ENCODE measurements at regions not wholly inside any gene's neighbourhood (a gene's known extent, or its start where the extent isn't known, plus 50 kb on each side); places are given as distances from the start of the nearest gene placed in this dataset.
"Not testable (repeated sequence)": the region's sequence is repeated elsewhere in the genome, so short reads cannot be mapped to it uniquely, and the experiment has no call there.

DNA sequence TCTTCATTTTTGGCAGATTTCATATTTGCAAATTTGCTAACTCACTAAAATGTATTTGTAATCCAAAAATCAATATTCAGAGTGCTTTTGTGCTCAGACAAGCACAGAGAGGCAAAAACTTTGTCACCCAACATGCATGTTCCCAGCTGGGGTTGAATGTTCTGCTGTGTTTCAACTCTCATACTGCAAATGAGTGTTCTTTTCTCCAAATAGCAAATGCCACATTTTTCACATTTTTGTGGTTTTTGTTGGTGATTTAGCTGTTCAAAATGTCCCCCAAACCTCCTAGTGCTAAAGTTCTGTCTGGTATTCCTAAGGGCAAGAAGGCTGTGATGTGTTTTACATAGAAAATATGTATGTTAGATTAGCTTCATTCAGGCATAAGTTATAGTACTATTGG, 87.3 kb upstream of the PCSK5 start:
- no peak for DNase-seq

DNA sequence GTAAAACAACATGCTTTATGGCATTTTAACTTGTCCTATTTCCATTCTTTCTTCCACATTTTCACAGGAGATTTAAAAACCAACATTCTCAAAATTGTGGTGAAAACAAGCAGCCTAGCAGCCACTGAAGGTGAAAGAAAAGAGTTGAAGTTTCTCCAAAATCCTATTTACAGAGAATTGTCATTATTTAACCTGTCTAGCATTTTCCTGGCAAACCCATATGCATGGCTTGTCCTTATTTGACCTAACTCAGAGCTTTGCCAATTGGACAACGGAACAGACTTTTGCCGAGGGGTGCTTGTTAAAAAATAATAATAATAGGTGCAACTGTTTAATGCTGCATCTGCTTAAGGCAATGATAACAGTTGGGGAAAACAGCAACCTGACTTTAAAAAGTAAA, 80.4 kb upstream of the PCSK5 start:
- DNase-seq, result no peak

DNA sequence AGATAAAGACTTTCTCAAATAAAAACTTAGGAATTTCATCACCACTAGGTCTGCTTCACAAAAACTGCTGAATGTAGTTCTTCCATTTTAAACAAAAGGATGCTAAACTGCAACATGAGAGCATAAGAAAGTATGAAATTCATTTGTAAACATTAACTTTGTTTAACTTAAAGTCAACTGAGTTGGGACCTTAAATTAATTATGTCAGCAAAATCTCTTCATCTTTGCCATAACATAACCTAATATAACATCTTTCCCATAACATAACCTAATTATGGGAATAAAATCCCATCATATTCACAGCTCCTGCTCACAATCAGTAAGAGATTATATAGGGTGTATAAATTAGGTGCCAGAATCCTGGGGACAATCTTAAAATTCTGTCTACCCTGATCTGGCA, 78.8 kb upstream of the PCSK5 start:
- no peak for DNase-seq

DNA sequence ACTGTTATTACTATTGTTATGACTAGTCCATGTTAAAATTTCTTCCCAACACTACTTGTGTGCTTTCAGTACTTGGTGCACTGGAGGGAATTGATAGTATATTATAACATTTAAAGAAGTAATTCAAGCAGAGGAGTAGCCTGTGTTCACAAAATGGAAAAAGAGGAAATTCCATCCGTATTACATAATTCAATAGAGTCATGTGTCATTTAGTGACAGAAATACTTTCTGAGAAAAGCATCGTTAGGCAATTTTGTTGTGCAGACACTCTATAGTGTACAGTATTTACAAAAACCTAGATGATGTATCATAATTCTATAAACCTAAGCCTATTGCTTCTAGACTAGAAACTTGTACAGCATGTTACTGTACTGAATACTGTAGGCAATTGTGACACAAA, 78.3 kb upstream of the PCSK5 start:
- no peak for DNase-seq

DNA sequence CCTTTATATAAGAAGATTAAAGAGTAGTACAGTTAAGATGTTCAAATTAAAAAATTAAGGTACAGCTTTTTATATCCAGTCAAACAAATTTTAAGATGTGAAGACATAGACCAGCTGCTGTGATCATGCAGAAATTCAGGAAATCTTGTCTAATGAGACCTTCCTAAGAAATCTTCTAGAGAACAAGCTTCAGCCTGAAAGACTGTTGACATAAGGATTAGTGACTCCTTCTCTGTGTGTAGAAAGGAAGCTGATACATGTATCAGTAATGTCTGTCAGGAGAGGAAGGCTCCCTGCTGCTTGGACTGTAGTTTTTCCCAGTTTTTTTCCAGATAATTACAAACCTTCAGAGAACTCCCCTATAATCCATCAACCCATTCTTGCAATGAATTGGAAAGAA, 75.8 kb upstream of the PCSK5 start:
- no peak for DNase-seq

DNA sequence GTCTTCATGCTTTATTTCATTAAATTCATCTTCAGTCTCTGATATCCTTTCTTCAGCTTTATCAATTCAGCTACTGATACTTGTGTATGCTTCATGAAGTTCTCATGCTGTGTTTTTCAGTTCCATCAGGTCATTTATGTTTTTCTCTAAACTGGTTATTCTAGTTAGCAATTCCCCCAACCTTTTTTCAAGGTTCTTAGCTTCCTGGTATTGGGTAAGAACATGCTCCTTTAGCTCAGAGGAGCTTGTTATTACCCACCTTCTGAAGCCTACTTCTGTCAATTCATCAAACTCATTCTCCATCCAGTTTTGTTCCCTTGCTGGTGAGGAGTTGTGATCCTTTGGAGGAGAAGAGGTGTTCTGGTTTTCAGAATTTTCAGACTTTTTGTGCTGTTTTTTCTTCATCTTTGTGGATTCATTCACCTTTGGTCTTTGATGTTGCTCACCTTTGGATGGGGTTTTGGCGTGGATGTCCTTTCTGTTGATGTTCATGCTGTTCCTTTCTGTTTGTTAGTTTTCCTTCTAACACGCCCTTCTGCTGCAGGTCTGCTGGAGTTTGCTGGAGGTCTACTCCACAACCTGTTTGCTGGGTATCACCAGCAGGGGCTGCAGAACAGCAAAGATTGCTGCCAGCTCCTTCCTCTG, 69.9 kb upstream of the PCSK5 start:
- not testable (repeated sequence) for DNase-seq

DNA sequence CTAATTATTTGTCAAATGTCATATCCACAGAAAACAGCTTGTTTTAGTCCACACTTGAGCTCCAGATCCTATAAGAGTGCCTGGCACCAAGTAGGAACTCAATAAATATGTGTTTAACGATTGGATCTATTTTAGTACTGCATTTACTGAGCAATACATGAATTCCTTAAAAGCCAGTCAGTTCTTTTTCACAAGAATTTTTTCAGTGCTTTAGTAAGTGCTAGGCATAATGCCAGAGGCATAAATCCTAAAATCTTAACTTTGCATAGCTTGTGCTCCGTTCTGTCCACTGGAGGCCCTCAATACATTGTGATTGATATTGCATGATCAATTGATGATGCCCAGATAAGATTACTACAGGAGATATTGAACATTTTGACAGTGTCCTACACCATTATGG, 67.3 kb upstream of the PCSK5 start:
- DNase-seq, result no peak

DNA sequence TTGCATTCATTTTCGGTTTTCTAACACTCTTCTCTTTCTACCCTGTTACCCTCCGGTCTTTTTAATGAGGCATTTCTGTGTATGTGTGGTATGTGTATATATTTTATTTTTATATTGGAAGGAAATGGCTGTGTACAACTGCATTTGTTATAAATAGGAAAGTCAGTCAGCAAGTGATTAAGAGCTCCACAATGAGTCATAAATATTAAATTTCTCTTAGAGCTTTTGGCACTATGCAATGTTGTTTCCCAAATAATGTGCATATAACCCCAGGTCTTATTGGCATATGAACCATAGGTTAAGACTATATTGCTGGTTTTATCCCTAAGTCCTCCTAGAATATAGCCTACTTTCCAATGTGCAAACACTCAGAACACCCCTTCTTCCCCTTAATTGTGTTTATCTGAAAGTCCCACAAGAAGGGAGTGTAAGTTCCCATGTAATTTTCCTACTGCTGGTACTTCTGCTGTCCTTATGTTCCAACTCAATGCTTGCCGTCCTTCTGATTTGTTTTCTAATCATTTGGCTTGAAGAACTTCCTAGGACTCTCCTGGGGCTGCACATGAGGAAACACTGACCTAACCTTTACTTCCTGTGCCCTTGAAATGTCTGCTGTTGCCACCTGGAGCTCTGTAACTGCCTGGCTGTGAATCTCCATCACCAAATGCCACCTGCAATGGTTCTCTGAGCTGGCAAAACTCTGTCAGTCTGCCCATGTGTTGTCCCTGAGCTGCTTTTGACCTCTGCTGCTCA, 65.5 kb upstream of the PCSK5 start:
- no peak for DNase-seq

DNA sequence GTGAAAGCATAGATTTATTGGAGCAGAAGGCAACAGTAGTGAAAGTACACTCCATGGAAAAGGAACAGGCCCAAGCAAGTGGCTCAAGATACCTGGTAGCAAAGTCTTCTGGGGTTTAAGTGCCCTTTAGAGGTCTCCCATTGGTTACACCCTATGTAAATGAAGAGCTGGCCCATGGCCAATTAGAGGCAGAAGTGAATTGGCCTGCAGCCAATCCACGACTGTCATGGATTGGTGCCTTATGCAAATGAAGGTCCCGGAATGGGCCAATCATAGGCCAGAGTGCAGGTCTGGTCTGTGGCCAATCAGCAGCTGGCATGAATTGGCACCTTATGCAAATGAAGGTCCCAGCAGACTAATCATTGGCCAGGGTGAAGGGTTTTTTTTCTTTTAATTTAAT, 64.2 kb upstream of the PCSK5 start:
- DNase-seq, result no peak

DNA sequence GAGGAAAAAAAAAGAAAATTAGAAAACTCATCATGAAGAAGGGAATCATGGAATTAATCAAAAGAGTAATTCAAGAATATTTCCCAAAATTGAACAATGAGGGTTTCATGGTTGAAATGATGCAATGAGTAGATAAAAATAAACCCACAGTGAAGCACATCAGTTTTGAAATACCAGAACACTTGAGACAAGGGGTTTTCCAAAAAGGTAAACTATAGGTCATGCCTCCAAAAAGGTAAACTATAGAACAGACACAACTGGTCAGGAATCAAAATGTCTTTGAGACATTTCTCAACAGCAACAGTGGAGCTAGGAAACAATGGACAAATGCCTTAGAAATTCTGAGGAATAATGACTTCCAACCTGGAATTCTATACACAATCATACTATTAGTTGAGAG, 60.2 kb upstream of the PCSK5 start:
- DNase-seq, result no peak

DNA sequence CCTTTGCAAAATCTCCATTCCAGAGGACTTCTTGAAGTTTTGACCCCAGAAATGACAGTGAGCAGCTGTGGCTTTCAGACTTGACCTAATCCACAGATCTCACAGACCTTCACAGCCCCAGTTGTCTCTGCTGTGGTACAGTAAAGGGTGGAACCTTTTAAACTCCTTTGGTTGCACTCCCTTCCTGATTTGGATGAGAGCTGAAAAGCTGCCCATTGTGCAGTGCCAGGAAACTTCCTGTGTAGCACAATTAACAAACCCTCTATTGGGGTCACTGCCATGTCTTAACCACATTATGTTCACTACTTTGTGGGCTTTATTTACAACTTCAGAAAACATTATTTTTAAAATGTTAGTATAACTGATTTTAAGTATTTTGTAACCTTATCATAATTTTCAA, 56.7 kb upstream of the PCSK5 start:
- no peak for DNase-seq

DNA sequence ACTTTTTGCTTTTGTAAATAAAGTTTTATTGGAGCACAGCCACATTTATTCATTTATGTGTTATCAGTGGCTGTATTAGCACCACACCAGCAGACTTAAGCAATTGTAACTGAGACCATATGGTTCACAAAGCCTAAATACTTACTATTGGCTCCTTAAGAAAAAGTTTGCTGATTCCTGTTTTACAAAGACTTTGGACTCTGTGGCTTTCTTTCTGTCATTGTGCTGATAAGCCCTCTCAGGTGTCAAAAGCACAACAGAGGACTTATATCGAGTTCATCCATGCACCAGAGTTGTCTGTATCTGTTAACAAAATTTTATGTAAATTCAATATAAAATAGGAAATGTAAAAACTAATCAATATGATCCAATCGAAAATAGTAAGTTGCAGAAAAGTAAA, 55.6 kb upstream of the PCSK5 start:
- no peak for DNase-seq
